AG09319 (cell line): ENCODE measurements at regions not wholly inside any gene's neighbourhood (a gene's known extent, or its start where the extent isn't known, plus 50 kb on each side); places are given as distances from the start of the nearest gene placed in this dataset.

Experiments
- DNase-seq: peaks from one replicate; pipeline ENCODE4 v3.0.0-alpha.2; 2010; ENCODE audit warnings: low read depth; ENCODE audit errors: extremely low read depth
- TF ChIP-seq, protein P1 (sequence below): IDR thresholded peaks from 2 replicates; pipeline ENCODE4 v1.5.1; 2011; ENCODE audit warnings: low read depth, mild to moderate bottlenecking, inconsistent platforms, low read length, moderate library complexity

DNA sequence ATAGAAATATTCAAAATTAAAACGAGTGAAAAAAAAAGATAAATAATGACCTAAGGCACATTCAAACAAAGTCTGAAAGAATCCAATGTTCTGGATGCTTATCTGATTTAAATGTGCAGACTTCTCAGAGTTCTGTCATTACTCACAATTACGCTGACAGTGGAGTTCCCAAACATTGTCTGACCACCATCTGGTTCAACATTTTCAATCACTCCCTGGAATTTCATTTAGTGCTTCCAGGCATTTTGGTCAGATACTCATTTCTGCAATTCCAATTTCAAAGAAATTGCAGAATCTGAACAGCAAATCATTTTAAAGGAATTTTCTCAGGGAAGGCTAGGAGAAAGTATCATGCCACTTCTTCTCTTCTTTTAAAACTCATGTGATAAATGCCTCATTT lies 398.2 kb upstream of the PDE3A start:
- peak; percentile 62 for DNase-seq
- TF ChIP-seq, protein P1, sequence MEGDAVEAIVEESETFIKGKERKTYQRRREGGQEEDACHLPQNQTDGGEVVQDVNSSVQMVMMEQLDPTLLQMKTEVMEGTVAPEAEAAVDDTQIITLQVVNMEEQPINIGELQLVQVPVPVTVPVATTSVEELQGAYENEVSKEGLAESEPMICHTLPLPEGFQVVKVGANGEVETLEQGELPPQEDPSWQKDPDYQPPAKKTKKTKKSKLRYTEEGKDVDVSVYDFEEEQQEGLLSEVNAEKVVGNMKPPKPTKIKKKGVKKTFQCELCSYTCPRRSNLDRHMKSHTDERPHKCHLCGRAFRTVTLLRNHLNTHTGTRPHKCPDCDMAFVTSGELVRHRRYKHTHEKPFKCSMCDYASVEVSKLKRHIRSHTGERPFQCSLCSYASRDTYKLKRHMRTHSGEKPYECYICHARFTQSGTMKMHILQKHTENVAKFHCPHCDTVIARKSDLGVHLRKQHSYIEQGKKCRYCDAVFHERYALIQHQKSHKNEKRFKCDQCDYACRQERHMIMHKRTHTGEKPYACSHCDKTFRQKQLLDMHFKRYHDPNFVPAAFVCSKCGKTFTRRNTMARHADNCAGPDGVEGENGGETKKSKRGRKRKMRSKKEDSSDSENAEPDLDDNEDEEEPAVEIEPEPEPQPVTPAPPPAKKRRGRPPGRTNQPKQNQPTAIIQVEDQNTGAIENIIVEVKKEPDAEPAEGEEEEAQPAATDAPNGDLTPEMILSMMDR = no peak

DNA sequence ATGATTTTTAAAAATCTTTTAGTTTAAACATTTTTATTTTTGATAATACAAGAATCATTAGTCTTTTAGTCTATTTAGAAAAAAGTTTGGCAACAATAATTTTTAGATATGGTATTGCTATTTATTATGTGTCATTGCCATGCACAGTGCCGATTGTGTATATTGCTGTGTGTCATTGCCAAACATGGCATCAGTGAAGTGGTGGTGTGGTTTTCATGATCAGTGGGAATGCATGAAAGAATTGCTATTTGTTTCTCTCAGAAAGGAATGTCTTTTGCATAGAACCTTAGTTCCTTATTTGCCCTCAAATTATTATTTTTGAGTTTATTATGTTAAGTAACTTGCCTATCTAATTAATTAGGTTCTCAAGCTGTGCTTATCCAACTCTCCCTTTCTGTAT lies 397.5 kb upstream of the PDE3A start:
- TF ChIP-seq, protein P1 = no peak
- no peak for DNase-seq

DNA sequence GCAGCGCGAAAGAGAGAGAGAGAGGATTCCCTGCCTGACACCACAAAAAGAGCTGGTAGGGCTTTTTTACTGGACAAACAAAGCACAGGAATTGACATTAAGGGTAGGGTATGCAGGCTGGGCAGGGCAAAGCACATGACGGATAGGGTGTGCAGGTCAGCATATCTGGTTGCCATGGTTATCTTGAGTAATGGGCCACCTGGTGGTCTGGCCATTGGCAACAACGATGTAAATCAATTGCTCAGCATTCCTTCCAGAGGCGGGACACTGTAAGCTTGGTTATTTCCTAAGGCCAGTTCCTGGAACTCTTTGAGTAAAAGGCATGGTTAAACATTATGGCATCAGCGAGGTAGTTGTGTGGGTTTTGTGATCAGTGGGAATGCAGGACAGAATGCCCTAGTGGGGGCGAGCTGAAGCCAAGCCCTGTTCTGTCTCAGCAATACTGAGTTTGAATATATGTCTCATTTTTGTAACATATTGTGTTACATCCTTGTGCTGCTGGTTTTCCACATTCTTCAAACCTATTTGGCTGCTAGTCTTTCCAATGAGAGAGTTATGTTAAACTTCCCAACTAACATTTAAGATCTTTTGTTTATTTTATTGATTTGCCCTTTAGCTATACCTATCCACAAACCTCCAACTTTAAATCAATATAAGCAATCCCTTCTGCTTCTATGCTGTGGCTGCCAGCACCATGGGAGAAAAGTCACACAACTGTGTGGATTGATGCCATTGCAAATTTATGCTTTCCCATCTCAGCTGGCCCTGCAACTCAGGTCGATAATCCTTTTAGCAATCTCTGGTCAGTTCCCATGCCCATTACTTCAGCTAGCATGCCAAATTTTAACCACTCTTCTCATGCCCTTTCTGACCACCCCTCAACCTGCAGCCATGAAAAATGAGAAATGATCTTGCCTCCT lies 396.7 kb upstream of the PDE3A start:
- DNase-seq = no peak
- TF ChIP-seq, protein P1 = no peak

DNA sequence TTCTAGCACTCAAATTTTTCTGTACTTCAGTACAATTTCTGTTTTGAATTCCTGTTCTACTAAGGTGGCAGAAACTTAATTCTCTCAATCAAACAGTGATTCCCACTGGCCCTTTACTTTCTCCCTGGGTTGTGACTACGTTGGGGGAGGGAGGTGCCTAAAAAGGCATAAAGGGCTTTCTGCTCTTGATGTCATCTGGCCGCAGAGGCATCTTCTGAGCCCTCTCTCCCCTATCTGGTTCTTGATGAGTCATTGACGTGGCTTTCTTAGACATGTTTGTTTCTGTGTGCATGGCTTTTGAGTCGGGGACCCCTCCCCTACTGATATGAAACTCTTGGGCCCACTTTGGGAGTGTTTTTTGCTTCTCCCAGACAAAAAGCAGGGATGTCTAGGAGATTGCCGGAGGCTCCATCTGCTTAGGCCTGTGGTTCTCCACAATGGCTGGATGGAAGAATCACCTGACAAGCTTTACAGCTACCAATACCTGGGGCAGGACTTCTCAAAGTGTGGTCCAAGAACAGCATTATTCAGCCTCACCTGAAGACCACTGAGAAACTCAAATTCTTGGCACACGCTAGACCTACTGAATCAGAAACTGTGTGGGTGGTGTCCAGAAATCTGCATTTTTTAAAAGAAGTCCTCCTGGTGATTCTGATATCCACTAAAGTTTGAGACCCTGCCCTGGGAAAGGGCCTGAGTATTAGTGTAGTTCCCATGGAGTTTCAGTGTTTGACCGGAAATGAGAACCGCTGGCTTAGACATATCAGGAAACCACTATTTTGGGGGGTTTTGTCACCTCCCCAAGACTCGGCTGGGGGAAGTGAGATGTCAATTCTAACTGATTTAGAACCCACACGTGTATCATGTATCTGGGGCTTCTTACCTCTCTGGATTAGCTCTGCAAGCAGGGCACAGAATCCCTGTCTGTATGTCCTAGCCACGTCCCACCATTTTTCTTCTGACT lies 395.7 kb upstream of the PDE3A start:
- no peak for DNase-seq
- TF ChIP-seq, protein P1 = no peak

DNA sequence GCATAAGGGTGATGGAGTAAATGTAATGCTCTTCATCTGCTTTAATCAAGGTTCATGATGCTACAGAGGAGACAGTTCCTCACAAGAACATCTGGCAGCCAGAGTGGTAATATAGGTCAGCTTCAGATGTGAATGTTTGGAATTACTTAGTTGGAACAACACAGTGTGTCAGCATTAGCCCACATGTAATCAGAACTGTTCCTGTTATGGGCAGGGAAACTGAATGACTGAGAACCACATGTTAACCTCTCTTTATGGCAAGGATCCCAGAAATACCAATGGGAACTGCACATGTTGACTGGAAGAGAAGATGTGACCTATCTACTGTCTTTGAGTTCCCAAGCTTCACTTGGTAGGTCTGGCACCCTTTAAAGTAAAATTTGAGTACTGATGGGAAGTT lies 390.1 kb upstream of the PDE3A start:
- TF ChIP-seq, protein P1 = no peak
- peak; percentile 90 for DNase-seq

DNA sequence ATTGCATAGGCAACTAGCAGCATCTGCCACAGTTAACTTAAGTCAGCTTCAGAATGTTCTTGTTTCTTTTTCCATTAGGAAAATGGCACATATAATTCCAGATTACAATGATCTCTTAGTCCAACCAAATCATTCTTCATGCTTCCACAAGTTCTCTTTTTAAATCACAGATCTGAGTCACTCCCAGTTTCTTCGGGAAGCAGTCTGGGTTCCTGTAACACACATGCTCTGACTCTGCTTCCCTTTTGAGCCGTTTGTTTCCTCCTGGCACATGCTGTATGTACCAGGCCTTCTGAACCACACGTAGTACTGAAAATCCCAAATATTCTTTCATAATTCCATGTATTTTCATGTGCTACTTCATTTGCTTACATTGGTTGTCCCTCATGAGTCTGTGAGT lies 388.8 kb upstream of the PDE3A start:
- TF ChIP-seq, protein P1 = no peak
- DNase-seq = no peak

DNA sequence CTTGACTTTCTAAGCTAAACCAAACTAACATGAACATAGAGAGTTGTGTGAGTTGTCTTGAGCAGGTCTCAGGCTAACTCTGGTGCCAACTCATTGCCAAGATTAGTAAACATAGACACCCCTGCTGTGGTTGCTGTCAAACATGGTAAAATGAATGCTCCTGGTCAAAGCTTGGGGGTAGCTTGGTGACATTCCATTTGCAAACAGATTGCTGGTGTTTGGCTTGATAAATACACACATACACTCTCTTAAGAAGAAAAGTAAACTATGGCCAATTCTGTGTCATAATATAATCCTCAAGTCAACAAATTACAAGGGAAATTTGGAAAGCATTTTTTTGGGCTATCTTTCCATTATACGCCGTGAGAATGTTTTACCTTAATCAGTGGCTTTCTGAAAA lies 386.4 kb upstream of the PDE3A start:
- DNase-seq = no peak
- TF ChIP-seq, protein P1 = no peak
